ENCODE measurements at regions not wholly inside any gene's neighbourhood (a gene's known extent, or its start where the extent isn't known, plus 50 kb on each side); places are given as distances from the start of the nearest gene placed in this dataset.

DNA sequence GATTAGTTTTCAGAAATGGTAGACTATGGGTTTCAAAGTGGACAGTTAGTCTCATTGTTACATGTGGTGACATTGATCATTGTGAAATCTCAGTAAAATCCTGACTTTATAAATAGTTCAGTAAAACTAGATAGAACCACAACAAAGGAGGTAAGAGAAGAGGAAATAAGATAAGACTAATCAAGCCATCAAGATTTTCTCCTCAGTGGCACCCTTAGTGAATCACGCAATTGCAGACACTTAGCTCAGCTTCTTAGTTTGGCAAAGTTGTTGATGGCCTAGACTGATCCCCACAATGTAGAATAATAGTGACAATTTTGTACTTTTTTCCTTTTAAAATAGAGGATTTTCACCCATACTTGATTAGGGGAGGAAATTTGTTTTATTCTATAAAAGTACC lies 426.7 kb upstream of the ITGA1 start:
- Histone ChIP-seq H3K4me1 (no peaks in the 10 kb centered on the region), H3K4me3 (no peak overlapping the region), H3K27me3 (no peaks in the 10 kb centered on the region), H3K27ac (no peak overlapping the region), H3K9me3 (no peaks in the 10 kb centered on the region), H3K36me3 (no peaks in the 10 kb centered on the region)
- no peak for ATAC-seq
- WGBS, 2 donors (ENCODE audit: low coverage in 1 of 2), result 93 to 100% methylated on average over 1 of the region's 1 CpG
- TF ChIP-seq EP300 (IDR thresholded peaks at IDR 0.05) (no peak), POLR2AphosphoS5 (IDR thresholded peaks at IDR 0.05) (no peak), POLR2A (IDR thresholded peaks at IDR 0.05) (no peak)
- TF ChIP-seq, protein P1, sequence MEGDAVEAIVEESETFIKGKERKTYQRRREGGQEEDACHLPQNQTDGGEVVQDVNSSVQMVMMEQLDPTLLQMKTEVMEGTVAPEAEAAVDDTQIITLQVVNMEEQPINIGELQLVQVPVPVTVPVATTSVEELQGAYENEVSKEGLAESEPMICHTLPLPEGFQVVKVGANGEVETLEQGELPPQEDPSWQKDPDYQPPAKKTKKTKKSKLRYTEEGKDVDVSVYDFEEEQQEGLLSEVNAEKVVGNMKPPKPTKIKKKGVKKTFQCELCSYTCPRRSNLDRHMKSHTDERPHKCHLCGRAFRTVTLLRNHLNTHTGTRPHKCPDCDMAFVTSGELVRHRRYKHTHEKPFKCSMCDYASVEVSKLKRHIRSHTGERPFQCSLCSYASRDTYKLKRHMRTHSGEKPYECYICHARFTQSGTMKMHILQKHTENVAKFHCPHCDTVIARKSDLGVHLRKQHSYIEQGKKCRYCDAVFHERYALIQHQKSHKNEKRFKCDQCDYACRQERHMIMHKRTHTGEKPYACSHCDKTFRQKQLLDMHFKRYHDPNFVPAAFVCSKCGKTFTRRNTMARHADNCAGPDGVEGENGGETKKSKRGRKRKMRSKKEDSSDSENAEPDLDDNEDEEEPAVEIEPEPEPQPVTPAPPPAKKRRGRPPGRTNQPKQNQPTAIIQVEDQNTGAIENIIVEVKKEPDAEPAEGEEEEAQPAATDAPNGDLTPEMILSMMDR (IDR thresholded peaks at IDR 0.05), result no peak

DNA sequence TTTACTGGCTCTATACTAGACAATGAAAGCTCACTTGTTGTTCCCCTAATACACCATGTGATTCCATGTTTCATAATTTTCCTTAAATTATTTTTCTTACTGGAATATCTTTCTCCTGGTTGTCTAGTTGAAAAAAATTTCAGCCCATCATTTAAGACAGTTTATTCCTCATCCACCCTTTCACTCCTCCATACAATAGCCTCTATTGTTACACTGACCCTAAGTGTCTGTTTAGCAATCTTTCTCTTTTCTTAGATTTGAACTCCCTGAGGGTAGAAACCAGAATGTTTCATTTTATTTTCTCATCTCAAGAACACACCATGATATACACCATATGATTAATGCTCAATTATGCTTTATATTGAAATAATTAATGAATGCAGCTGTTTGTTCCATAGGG lies 413.4 kb upstream of the ITGA1 start:
- no peak for ATAC-seq
- H3K9me3 ChIP-seq, result no peaks in the 10 kb centered on the region
- TF ChIP-seq POLR2AphosphoS5 (IDR thresholded peaks at IDR 0.05), result no peak
- no peak for TF ChIP-seq EP300 (IDR thresholded peaks at IDR 0.05)
- TF ChIP-seq, protein P1 (IDR thresholded peaks at IDR 0.05), result no peak
- no peak for TF ChIP-seq POLR2A (IDR thresholded peaks at IDR 0.05)

DNA sequence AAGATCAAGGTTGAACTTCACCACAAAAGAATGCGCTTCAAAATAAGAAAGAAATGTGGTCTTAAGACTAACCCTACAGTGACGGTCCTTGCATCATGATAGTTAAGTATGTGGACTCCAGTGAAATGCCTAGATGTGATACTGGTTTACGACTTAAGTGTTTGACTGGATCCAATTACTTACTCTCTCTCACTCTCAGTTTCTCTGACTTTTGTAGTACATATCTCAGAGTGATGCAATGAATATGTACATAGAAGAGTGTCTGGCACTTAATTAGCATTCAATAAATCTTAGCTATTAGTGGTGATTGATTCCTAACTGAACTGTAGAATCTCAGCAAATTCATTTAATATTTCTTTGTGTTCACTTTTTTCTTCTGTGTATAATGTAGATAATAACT lies 411.7 kb upstream of the ITGA1 start:
- Histone ChIP-seq H3K27ac (no peak overlapping the region), H3K27me3 (no peaks in the 10 kb centered on the region), H3K36me3 (no peaks in the 10 kb centered on the region), H3K4me3 (no peak overlapping the region), H3K4me1 (peaks cover 0 to 6% (median 0%) of the 10 kb centered on the region in 3 donors), H3K9me3 (no peaks in the 10 kb centered on the region)
- 94 to 95% methylated on average over 3 of the region's 3 CpGs for WGBS, 2 donors (ENCODE audit: low coverage in 1 of 2)
- ATAC-seq, result no peak
- TF ChIP-seq, protein P1 (IDR thresholded peaks at IDR 0.05), result no peak
- no peak for TF ChIP-seq POLR2A (IDR thresholded peaks at IDR 0.05)
- no peak for TF ChIP-seq POLR2AphosphoS5 (IDR thresholded peaks at IDR 0.05)
- TF ChIP-seq EP300 (IDR thresholded peaks at IDR 0.05), result no peak

More for the DNA sequence above, 413.4 kb upstream of the ITGA1 start:
- no peak overlapping the region for H3K4me3 ChIP-seq
- no peak overlapping the region for H3K27ac ChIP-seq
- no peaks in the 10 kb centered on the region for H3K36me3 ChIP-seq
- peaks cover 0 to 6% (median 0%) of the 10 kb centered on the region in 3 donors for H3K4me1 ChIP-seq
- no peaks in the 10 kb centered on the region for H3K27me3 ChIP-seq

DNA sequence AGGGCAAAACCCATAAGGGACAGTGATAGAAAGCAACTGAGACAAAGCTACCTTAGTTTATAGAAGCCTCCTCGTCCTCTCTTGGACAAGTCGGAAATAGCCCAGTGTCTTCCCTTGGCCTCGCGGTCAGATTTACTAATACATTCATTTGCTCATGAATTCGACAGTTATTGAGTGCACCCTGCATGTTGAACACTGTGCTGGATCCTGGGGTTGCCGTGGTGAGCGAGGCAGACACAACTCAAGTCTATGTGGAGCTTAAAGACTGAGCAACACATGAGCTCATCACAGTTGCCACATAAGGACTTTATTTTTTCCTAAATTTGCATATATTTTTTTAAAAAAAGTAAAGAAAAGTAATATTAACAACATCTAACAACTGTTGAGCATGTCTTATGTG lies 411.1 kb upstream of the ITGA1 start:
- WGBS, 2 donors (ENCODE audit: low coverage in 1 of 2), result 74 to 100% methylated on average over 2 to 7 of the region's 7 CpGs
- H3K27ac ChIP-seq, result no peak overlapping the region
- ATAC-seq, result no peak
- H3K4me3 ChIP-seq, result no peak overlapping the region
- H3K36me3 ChIP-seq, result no peaks in the 10 kb centered on the region
- H3K4me1 ChIP-seq, result peaks cover 0 to 6% (median 0%) of the 10 kb centered on the region in 3 donors
- no peaks in the 10 kb centered on the region for H3K27me3 ChIP-seq
- no peaks in the 10 kb centered on the region for H3K9me3 ChIP-seq
- no peak for TF ChIP-seq POLR2A (IDR thresholded peaks at IDR 0.05)
- TF ChIP-seq POLR2AphosphoS5 (IDR thresholded peaks at IDR 0.05), result no peak
- no peak for TF ChIP-seq EP300 (IDR thresholded peaks at IDR 0.05)
- TF ChIP-seq, protein P1 (IDR thresholded peaks at IDR 0.05), result no peak

DNA sequence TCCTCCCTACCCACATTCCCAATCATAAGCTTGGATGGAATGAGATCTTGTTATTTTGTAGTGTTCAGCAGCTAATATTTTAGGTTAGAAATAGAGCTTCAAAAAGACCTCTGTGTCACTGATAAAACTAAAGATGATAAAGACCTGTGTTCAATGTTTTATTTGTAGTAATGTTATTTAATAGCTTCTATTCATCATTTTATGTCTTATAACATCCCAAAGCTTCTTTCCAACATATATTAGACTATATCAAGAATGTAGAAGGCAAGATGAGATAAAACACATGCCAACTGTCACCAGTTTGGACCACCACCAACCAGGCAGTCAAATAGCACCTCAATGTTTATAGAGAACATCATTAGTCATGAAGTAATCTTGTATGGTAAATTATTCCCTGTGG lies 409.5 kb upstream of the ITGA1 start:
- H3K27me3 ChIP-seq, result no peaks in the 10 kb centered on the region
- no peak overlapping the region for H3K27ac ChIP-seq
- H3K4me3 ChIP-seq, result no peak overlapping the region
- TF ChIP-seq POLR2AphosphoS5 (IDR thresholded peaks at IDR 0.05), result no peak
- TF ChIP-seq EP300 (IDR thresholded peaks at IDR 0.05), result no peak
- TF ChIP-seq, protein P1 (IDR thresholded peaks at IDR 0.05), result no peak
- TF ChIP-seq POLR2A (IDR thresholded peaks at IDR 0.05), result no peak
- H3K4me1 ChIP-seq, result peaks cover 0 to 6% (median 0%) of the 10 kb centered on the region in 3 donors
- ATAC-seq, result no peak
- H3K36me3 ChIP-seq, result no peaks in the 10 kb centered on the region
- no peaks in the 10 kb centered on the region for H3K9me3 ChIP-seq
